GM18517 (cell line): ENCODE measurements at regions not wholly inside any gene's neighbourhood (a gene's known extent, or its start where the extent isn't known, plus 50 kb on each side); places are given as distances from the start of the nearest gene placed in this dataset.
"Not testable (repeated sequence)": the region's sequence is repeated elsewhere in the genome, so short reads cannot be mapped to it uniquely, and the experiment has no call there.

ENCODE experiments used
- ATAC-seq: cut with Tn5 transposase; IDR thresholded peaks from one replicate; pipeline ENCODE4 v1.9.1; 2021; ENCODE audit warnings: mild to moderate bottlenecking, moderate library complexity; ENCODE audit not compliant: unreplicated experiment

GRCh38 chr3:26964313-26964712, 341.7 kb downstream of the LRRC3B start:
- ATAC-seq = no peak

GRCh38 chr3:26964836-26965235, 342.3 kb downstream of the LRRC3B start:
- no peak for ATAC-seq

DNA sequence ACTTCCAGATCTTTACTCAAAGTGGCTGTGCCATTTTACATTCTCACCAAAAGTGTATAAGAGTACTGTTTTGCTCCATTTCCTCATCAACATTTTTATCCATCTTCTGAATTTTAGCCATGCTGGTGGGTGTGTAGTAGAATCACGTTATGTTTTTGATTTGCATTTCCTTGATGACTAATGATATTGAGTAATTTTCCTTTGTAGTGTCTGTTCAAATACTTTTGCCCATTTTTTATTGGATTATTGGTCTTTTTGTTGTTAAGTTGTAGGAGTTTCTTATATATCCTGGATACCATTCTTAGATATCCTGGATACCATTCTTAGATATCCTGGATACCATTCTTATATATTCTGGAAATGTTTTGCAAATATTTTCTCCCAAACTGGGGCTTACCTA, 344.9 kb downstream of the LRRC3B start:
- ATAC-seq = no peak

DNA sequence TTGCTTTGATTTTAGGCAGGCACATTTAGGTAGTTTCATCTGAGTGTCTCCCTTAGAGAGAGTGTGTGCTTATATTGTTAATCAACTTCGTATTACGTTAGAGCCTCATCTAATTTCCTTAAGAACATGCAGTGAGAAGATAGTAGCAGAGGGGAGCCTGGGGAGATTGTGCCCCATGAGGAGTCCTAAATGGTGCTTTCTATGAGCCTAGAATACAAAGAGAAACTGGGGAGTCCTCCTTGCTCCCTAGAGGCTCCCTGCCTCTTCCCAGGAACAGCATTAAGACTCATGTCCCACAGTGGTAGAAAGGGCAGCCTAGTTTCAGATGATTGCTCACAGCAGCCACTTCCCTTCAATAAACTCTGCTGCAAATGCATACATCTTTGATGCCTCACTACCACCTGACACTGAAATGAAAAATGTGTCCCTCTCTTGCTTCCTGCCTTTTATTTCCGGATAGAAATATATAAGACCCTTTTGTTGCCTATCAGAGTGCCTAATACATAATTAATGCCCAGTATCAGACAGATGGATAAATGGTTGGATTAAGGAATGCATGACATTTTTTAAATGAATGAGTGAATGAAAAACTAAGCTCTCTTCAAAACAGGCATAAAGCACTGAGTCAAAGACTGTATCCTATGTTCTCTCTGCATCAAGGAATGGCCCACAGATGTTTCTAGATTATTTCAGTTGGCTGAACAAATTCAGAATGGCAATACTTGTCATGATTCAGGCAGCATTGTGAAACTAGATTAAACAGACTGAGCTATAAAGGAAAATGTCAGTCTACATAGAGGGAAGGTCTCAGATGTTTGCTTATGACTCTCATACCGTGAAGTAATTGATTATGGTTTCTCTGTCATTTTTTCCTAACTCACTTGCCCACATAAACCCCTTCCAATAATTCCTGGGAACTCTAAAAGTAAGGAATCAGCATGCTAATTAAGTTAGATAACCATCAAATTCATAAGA, 362.1 kb downstream of the LRRC3B start:
- ATAC-seq = no peak

DNA sequence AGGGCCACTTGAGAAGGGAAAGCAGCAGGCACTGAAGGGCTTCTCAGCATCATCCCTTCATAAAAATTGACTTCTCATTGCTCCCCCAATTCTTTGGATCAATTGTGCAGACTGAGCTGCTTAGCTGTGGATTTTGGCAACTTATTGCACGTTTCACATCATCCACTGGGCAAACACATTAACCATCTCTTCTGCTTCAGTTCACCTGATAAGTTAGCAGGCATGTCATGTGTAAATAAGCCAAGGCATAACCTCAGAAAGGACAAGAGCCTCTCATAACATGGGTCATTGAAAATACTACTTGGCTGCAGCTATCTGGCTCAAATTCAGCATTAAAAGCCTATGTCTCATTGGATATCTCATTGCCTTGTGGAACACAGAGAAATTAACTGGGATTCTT, 366.5 kb downstream of the LRRC3B start:
- no peak for ATAC-seq

- ATAC-seq = no peak
Observed at GRCh38 chr3:26997226-26997625, 372.0 kb downstream of the NEK10 start.

- ATAC-seq = no peak
Observed at GRCh38 chr3:27010834-27011233, 358.3 kb downstream of the NEK10 start.

DNA sequence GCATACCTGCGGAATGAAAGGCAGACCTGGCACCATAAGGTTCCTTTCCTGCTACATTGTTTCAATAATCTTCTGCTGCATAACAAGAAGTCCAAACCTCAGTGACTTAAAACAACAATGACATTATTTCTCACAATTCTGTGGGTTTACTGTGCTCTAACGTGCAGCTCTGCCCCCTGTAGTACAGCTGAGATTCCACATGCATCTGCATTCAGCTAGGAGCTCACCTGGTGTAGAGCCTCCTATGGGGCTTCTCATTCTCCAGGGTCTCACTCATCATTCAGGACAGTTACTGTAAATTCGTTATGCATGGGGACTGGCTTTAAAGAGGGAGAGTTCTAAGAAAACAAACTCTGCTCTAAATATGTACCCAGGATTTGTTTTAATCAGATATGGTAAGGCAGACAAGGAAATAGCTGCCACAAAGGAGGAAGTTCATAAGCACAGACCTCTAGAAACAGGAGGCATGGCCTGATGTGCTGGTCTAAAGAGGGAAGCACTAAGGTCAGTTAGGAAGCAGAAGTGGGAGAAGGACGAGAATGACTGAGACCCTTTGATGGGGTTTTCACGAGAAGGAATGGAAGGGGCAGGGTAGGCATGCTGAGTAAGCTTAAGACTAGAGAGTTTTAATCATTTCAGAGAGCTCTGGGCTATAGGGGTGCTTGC, 347.0 kb downstream of the NEK10 start:
- no peak for ATAC-seq

GRCh38 chr3:27024493-27024892, 344.7 kb downstream of the NEK10 start:
- no peak for ATAC-seq

GRCh38 chr3:27025718-27026117, 343.5 kb downstream of the NEK10 start:
- no peak for ATAC-seq

DNA sequence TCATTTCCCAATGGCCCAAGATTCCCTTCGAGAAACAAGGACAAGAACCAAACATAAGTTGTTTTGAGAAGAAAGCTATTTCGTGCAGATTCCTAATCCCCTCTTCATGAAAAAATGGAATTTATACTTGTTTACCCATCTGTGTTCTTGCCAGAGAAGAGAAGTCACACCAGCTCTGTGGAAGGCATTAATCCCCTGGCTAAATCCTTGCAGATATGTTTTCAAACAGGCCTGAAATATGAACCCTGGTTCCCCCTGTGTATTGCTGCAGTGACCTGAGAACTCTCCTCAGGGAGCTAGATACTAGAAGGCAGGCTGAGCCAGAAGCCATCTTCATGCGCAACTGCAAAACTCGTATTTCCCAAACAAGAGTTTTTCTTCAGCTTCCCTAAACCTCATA, 337.7 kb downstream of the NEK10 start:
- no peak for ATAC-seq

- no peak for ATAC-seq
Observed at GRCh38 chr3:27034255-27034654, 334.9 kb downstream of the NEK10 start.

DNA sequence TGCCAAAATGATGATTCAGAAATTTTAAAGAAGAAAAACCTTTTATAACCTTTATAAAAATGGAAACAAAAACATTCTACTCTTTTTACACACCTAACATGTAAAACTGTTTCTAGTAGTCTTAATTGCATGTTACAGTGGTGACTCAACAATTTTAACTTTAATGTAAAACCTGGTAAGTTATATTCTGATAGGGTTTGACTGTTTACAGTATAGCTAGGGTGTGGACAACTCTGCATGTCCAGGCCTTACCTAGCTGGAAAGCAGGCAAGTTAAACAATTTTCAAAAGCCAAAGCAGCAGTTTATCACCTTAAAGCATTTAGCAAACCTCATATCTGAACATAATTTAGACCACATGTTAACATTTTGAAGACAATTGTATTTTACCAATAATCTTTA, 328.5 kb downstream of the NEK10 start:
- no peak for ATAC-seq

DNA sequence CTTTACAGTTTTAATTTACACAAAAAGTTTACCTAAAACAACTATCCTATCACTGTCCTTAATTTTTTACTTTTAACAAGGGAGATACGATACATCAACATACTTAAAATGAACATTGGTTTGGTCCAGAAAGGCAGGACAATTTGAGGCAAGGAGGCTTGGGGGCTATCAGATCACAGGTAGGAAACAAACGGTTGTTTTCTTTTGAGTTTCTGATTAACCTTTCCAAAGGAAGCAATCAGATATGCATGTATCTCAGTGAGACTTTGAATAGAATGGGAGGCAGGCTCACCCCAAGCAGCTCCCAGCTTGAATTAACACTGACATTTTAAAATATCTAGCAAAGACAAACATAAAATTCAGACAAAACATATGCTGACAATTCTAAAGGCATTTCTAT, 326.6 kb downstream of the NEK10 start:
- ATAC-seq = not testable (repeated sequence)

DNA sequence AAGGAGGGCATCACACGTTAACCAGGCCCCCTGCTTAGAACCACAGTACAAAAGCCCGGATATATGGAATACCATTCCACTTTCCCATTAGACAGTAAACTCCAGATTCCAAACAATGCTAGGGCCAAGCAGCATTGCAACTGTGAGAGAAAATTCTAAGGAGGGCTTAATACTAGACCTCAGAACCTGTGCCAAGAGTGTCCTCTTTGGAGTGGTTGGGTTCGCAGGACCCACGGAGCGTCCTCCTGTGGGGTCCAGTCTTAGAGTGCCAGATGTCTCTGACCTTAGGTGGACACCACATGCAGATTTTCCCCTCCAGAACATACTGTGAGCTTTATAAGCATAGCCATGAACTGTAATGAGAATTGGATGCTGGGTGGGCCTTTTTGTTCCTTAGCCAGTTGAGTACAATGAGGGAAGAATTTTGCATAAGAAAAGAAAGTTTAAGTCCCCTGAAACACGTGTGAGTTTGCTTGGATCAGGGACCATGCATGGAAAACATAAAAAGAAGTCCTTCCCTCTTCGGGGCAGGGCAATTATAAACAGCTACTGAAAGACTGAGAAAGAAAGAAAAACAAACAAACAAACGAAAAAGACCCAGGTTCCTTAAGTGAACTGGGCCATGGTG, 325.7 kb downstream of the NEK10 start:
- ATAC-seq = no peak

DNA sequence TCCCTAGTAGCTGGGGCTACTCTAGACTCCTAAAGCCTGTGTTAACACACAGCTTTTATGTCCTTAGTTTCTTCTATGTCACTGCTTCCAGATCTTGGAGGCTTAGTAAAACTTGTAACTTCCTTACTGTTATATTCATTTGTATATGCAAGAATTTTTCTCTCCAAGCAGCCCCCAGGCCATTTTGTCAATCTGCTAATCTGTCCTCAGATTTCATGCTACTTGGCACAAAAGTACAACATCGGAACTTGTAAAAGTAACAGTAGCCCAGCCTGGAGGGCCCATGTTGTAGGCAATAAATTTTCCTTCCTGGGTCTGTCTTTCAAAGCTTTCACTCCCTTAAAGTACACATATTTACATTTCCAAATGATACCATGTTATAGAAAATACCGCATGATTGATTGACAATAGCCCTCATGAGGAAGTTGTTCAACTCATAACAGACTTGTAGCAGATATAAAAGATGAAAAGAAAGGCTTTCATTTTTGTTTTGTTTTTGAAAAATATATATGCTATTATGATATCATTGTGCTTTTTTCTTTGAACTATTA, 324.2 kb downstream of the NEK10 start:
- no peak for ATAC-seq

- ATAC-seq = no peak
Observed at GRCh38 chr3:27046351-27046750, 322.8 kb downstream of the NEK10 start.

GRCh38 chr3:27049792-27050191, 319.4 kb downstream of the NEK10 start:
- no peak for ATAC-seq

DNA sequence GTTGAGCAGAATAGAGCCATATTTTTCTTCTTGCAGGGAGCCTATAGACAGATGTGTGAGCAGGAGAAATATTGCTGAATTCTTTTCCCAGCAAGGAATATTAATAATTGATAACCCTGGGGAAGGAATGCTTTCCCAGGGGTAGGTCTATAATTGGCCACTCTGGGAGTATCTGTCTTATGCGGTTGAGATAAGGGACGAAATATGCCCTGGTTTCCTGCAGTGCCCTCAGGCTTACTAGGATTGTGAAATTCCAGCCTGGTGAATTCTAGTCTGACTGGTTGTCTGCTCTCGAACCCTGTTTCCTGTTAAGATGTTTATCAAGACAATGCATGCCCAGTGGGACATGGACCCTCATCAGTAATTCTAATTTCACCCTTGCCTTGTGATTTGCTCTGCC, 317.7 kb downstream of the NEK10 start:
- ATAC-seq = not testable (repeated sequence)

DNA sequence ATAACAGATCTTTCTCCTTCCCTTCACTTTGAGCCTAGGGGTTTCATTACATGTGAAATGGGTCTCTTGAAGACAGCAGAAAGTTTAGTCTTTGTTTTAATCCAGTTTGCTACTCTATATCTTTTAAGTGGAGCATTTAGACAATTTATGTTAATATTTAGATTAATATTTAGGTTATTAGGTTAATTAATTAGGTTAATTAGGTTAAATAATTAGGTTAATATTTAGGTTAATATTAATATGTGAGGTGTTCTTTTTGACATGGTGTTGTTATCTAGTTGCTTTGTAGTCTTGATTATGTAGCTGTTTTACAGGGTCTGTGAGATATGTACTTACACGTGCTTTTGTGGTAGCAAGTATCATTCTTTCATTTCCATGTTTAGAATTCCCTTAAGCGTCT, 312.9 kb downstream of the NEK10 start:
- no peak for ATAC-seq

GRCh38 chr3:27059489-27059888, 309.7 kb downstream of the NEK10 start:
- no peak for ATAC-seq
